ENCODE measurements at regions not wholly inside any gene's neighbourhood (a gene's known extent, or its start where the extent isn't known, plus 50 kb on each side); places are given as distances from the start of the nearest gene placed in this dataset.
A peak's percentile ranks its signal among the peaks of the same experiment; 100 is the strongest.

DNA sequence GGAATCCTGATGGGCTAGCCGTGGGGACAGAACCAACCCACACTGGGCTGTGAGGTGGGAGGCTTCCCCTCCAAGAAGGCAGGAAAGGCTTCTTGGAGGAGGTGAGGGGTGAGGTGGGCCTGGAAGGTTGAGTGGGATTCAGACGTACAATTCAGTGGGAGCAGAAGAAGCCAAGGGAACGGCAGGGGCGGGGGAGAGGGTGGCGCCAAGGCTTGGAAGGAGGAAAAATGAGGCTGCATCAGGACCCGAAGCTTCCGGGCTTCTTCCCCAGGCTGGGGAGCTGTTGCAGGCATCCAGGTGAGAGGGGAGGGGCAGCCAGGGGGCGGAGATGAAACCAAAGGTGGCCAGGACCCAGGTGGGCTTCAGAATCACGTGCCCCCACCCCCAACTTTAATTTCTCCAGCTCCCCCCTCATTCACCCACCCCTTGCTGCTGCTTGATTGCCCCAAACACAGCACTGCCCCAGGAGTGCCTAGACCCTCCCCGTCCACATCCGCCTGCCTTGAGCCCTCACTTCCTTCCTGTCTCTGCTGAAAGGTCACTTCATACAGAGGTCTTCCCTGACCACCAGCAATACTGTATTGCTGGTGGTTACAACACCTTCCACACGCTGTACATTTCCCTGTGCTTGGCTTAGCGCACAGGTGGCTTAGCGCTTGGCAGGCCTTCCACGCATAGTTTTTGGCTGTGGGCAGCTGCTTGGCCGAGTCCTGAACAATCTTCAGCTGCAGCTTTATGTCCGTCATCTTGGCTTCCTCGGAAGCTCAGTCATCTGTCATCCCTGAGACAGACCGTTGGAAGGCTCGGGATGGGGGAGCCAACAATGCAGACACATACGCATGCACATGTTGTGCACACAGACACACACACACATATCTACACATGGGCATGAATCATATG, 193.5 kb downstream of the RGS3 start:
- ChIA-PET CTCF (interaction anchor here (0.5 to 15.1 kb wide), 44 partner anchors 10 to 1993 kb away, joined by 3 to 831 read pairs (median 5); partner anchors contain the start of genes ALAD, CDC26 and PRPF4), POLR2A (interaction anchor here (1.9 to 2.1 kb wide), 2 partner anchors 66 to 382 kb away, joined by 5 to 11 read pairs; partner anchors contain the start of genes CDC26 and PRPF4)
- Histone ChIP-seq H3K27ac (ENCODE audit: extremely low read depth, low read depth, low read length) (no peak overlapping the region), H3K4me3 (ENCODE audit: low read depth, low read length) (no peak overlapping the region), H3K4me1 (ENCODE audit: control insufficient read depth, insufficient read depth, low read length) (no peaks in the 10 kb centered on the region), H3K9me3 (ENCODE audit: control insufficient read depth, insufficient read depth, low read depth, low read length) (no peaks in the 10 kb centered on the region), H3K36me3 (ENCODE audit: control insufficient read depth in 2 of 2, insufficient read depth in 1 of 2, low read length in 2 of 2) (no peaks in the 10 kb centered on the region)
- TF ChIP-seq EGR2 (tag by site-specific recombination; IDR thresholded peaks at IDR 0.05; ENCODE audit: low read depth) = peak; percentile 66
- TF ChIP-seq, protein P1, sequence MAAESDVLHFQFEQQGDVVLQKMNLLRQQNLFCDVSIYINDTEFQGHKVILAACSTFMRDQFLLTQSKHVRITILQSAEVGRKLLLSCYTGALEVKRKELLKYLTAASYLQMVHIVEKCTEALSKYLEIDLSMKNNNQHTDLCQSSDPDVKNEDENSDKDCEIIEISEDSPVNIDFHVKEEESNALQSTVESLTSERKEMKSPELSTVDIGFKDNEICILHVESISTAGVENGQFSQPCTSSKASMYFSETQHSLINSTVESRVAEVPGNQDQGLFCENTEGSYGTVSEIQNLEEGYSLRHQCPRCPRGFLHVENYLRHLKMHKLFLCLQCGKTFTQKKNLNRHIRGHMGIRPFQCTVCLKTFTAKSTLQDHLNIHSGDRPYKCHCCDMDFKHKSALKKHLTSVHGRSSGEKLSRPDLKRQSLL (tag by site-specific recombination; IDR thresholded peaks at IDR 0.05) = no peak

DNA sequence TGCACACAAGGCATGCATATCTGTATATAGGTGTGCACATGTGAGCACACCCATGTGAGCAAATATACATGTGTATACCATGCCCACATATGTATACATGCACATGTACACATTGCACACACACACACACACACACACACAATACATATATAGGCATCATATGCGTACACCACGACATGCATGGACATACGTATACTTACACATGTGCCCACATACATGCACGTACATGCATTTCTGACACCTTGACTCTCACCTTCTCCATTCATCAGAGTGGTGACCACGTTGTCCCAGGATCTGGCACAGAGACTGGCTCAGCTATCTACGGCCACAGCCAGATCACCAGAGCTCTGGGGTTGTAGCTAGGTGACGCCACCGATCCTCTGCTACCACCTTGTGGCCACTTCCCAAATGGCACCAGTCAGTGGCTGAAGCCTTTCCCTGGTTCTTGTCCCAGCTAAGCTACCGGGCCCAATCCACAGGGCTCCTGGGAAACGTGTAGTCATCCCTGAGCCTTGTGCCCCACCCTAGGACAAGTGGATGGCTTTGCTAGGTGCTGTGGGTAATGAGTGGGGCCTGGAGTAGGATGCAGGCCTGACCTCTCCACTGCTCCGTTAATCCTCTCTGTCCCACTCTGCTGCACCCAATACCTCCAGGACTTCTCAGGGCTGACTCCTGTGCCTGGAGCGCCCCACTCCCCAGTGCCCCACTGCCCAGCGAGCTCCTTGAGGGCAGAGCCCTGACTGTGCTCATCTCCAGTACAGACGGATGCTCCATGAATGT, 194.4 kb downstream of the RGS3 start:
- H3K9me3 ChIP-seq (ENCODE audit: control insufficient read depth, insufficient read depth, low read depth, low read length) = no peaks in the 10 kb centered on the region
- H3K4me3 ChIP-seq (ENCODE audit: low read depth, low read length) = no peak overlapping the region
- no peaks in the 10 kb centered on the region for H3K4me1 ChIP-seq (ENCODE audit: control insufficient read depth, insufficient read depth, low read length)
- ChIA-PET CTCF (interaction anchor here (0.5 to 15.1 kb wide), 43 partner anchors 7 to 1994 kb away, joined by 3 to 831 read pairs (median 4); partner anchors contain the start of genes ALAD, CDC26 and PRPF4), POLR2A (interaction anchor here (1.9 to 2.1 kb wide), 2 partner anchors 66 to 383 kb away, joined by 5 to 11 read pairs; partner anchors contain the start of genes CDC26 and PRPF4)
- H3K36me3 ChIP-seq (ENCODE audit: control insufficient read depth in 2 of 2, insufficient read depth in 1 of 2, low read length in 2 of 2) = no peaks in the 10 kb centered on the region
- TF ChIP-seq ZNF529 (tag by site-specific recombination; IDR thresholded peaks at IDR 0.05; ENCODE audit: insufficient replicate concordance) (no peak), ZNF776 (tag by site-specific recombination; IDR thresholded peaks at IDR 0.05; ENCODE audit: borderline replicate concordance) (no peak), ZNF501 (tag by site-specific recombination; IDR thresholded peaks at IDR 0.05) (0 out of 2 replicates have a peak, but pooled peaks have one; percentile 36), ZNF2 (tag by site-specific recombination; IDR thresholded peaks at IDR 0.05) (0 out of 2 replicates have a peak, but pooled peaks have one; percentile 39), ZNF423 (tag by site-specific recombination; IDR thresholded peaks at IDR 0.05) (no peak), ZNF654 (tag by site-specific recombination; IDR thresholded peaks at IDR 0.05; ENCODE audit: low read depth) (peak; percentile 89), ZNF366 (tag by site-specific recombination; conservative IDR thresholded peaks at IDR 0.05) (no peak)
- TF ChIP-seq, protein P2, sequence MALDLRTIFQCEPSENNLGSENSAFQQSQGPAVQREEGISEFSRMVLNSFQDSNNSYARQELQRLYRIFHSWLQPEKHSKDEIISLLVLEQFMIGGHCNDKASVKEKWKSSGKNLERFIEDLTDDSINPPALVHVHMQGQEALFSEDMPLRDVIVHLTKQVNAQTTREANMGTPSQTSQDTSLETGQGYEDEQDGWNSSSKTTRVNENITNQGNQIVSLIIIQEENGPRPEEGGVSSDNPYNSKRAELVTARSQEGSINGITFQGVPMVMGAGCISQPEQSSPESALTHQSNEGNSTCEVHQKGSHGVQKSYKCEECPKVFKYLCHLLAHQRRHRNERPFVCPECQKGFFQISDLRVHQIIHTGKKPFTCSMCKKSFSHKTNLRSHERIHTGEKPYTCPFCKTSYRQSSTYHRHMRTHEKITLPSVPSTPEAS (tag by site-specific recombination; IDR thresholded peaks at IDR 0.05) = peak; percentile 81
- TF ChIP-seq, protein P3, sequence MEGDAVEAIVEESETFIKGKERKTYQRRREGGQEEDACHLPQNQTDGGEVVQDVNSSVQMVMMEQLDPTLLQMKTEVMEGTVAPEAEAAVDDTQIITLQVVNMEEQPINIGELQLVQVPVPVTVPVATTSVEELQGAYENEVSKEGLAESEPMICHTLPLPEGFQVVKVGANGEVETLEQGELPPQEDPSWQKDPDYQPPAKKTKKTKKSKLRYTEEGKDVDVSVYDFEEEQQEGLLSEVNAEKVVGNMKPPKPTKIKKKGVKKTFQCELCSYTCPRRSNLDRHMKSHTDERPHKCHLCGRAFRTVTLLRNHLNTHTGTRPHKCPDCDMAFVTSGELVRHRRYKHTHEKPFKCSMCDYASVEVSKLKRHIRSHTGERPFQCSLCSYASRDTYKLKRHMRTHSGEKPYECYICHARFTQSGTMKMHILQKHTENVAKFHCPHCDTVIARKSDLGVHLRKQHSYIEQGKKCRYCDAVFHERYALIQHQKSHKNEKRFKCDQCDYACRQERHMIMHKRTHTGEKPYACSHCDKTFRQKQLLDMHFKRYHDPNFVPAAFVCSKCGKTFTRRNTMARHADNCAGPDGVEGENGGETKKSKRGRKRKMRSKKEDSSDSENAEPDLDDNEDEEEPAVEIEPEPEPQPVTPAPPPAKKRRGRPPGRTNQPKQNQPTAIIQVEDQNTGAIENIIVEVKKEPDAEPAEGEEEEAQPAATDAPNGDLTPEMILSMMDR (tag by site-specific recombination; IDR thresholded peaks at IDR 0.05) = peak; percentile 85
- H3K27ac ChIP-seq (ENCODE audit: extremely low read depth, low read depth, low read length) = no peak overlapping the region

DNA sequence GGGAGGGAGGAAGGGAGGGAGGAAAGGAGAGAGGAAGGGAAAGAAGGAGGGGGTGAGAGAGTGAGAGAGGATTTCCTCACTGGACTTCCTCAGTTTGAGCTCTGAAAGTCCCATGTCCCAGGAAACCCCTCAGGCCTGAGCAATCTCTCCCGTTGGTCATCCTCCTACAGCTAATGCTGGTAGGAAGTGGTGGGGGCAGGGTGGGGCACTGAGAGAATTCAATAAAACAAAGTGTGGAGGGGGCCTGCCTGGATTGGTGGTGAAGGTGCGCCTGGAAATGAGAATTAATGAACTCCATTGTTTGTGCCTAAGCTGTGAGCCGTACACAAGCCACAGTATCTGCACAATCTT, 195.0 kb downstream of the RGS3 start:
- no peak overlapping the region for H3K27ac ChIP-seq (ENCODE audit: extremely low read depth, low read depth, low read length)
- H3K4me3 ChIP-seq (ENCODE audit: low read depth, low read length) = no peak overlapping the region
- ChIA-PET CTCF (interaction anchor here (0.7 to 15.1 kb wide), 30 partner anchors 8 to 926 kb away, joined by 3 to 831 read pairs (median 5); partner anchors contain the start of genes ALAD, CDC26 and PRPF4), POLR2A (interaction anchor here (1.9 to 2.1 kb wide), 2 partner anchors 67 to 383 kb away, joined by 5 to 11 read pairs; partner anchors contain the start of genes CDC26 and PRPF4)
- H3K4me1 ChIP-seq (ENCODE audit: control insufficient read depth, insufficient read depth, low read length) = no peaks in the 10 kb centered on the region
- H3K9me3 ChIP-seq (ENCODE audit: control insufficient read depth, insufficient read depth, low read depth, low read length) = no peaks in the 10 kb centered on the region
- no peaks in the 10 kb centered on the region for H3K36me3 ChIP-seq (ENCODE audit: control insufficient read depth in 2 of 2, insufficient read depth in 1 of 2, low read length in 2 of 2)
- TF ChIP-seq, protein P4, sequence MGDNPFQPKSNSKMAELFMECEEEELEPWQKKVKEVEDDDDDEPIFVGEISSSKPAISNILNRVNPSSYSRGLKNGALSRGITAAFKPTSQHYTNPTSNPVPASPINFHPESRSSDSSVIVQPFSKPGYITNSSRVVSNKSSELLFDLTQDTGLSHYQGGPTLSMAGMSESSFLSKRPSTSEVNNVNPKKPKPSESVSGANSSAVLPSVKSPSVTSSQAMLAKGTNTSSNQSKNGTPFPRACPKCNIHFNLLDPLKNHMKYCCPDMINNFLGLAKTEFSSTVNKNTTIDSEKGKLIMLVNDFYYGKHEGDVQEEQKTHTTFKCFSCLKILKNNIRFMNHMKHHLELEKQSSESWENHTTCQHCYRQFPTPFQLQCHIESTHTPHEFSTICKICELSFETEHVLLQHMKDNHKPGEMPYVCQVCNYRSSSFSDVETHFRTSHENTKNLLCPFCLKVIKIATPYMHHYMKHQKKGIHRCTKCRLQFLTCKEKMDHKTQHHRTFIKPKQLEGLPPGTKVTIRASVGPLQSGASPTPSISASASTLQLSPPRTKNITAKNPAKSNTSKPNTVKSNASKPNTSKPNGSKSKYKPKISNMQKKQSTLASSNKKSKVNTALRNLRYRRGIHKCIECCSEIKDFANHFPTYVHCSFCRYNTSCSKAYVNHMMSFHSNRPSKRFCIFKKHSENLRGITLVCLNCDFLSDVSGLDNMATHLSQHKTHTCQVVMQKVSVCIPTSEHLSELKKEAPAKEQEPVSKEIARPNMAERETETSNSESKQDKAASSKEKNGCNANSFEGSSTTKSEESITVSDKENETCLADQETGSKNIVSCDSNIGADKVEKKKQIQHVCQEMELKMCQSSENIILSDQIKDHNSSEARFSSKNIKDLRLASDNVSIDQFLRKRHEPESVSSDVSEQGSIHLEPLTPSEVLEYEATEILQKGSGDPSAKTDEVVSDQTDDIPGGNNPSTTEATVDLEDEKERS (tag by site-specific recombination; IDR thresholded peaks at IDR 0.05) = no peak
- TF ChIP-seq ZNF830 (tag by site-specific recombination; IDR thresholded peaks at IDR 0.05; ENCODE audit: low read depth) (no peak), ZNF274 (IDR thresholded peaks at IDR 0.05; ENCODE audit: low read length) (no peak), ZNF274 (tag by site-specific recombination; IDR thresholded peaks at IDR 0.05; ENCODE audit: borderline replicate concordance) (no peak), ZNF140 (tag by site-specific recombination; IDR thresholded peaks at IDR 0.05) (no peak), ZNF335 (tag by site-specific recombination; conservative IDR thresholded peaks at IDR 0.05) (no peak)
